ENCODE measurements at regions not wholly inside any gene's neighbourhood (a gene's known extent, or its start where the extent isn't known, plus 50 kb on each side); places are given as distances from the start of the nearest gene placed in this dataset.

- no peaks in the 10 kb centered on the region for H4K20me1 ChIP-seq (ENCODE audit: insufficient read depth, poor library complexity, severe bottlenecking)
- peaks cover 5% of the 10 kb centered on the region for H3K27me3 ChIP-seq
- H3K4me2 ChIP-seq, result no peak overlapping the region
- H3K4me3 ChIP-seq, result no peak overlapping the region
- no peak overlapping the region for H2AFZ ChIP-seq
- H3K27ac ChIP-seq, result no peak overlapping the region
- no peaks in the 10 kb centered on the region for H3K9me3 ChIP-seq (ENCODE audit: low read depth)
- no peaks in the 10 kb centered on the region for H3K4me1 ChIP-seq (ENCODE audit: insufficient read depth)
- H3K79me2 ChIP-seq, result no peaks in the 10 kb centered on the region
- DNase-seq (ENCODE audit: low spot score), result no peak
- no peak for TF ChIP-seq EZH2 (IDR thresholded peaks at IDR 0.05; ENCODE audit: borderline replicate concordance)
- TF ChIP-seq EZH2phosphoT487 (IDR thresholded peaks at IDR 0.05; ENCODE audit: low read depth, severe bottlenecking, unreplicated experiment), result no peak
- no peak for TF ChIP-seq CTCF (IDR thresholded peaks at IDR 0.05; ENCODE audit: poor library complexity)
- no peaks in the 10 kb centered on the region for H3K36me3 ChIP-seq (replicated peaks; ENCODE audit: insufficient read depth, low read depth)
- H3K9me2 ChIP-seq (replicated peaks; ENCODE audit: insufficient read depth), result no peaks in the 10 kb centered on the region
Observed at GRCh38 chr10:120112809-120113208, 220.3 kb downstream of the SEC23IP start.

- Histone ChIP-seq H4K20me1 (ENCODE audit: insufficient read depth, poor library complexity, severe bottlenecking) (no peaks in the 10 kb centered on the region), H3K36me3 (replicated peaks; ENCODE audit: insufficient read depth, low read depth) (no peaks in the 10 kb centered on the region), H3K27ac (no peak overlapping the region), H3K4me1 (ENCODE audit: insufficient read depth) (no peaks in the 10 kb centered on the region), H3K27me3 (peaks cover 5% of the 10 kb centered on the region), H3K4me3 (no peak overlapping the region), H3K9me3 (ENCODE audit: low read depth) (no peaks in the 10 kb centered on the region), H3K79me2 (no peaks in the 10 kb centered on the region), H3K4me2 (no peak overlapping the region), H3K9me2 (replicated peaks; ENCODE audit: insufficient read depth) (no peaks in the 10 kb centered on the region), H2AFZ (no peak overlapping the region)
- no peak for DNase-seq (ENCODE audit: low spot score)
- WGBS (ENCODE audit: low lambda C conversion rate, missing lambda C conversion rate), result 51% methylated on average over 6 of the region's 6 CpGs
- TF ChIP-seq EZH2 (IDR thresholded peaks at IDR 0.05; ENCODE audit: borderline replicate concordance) (no peak), CTCF (IDR thresholded peaks at IDR 0.05; ENCODE audit: poor library complexity) (no peak), EZH2phosphoT487 (IDR thresholded peaks at IDR 0.05; ENCODE audit: low read depth, severe bottlenecking, unreplicated experiment) (no peak)
Observed at GRCh38 chr10:120115959-120116358, 223.4 kb downstream of the SEC23IP start.

- TF ChIP-seq EZH2 (IDR thresholded peaks at IDR 0.05; ENCODE audit: borderline replicate concordance), result no peak
- TF ChIP-seq EZH2phosphoT487 (IDR thresholded peaks at IDR 0.05; ENCODE audit: low read depth, severe bottlenecking, unreplicated experiment), result no peak
- no peak for TF ChIP-seq CTCF (IDR thresholded peaks at IDR 0.05; ENCODE audit: poor library complexity)
- H4K20me1 ChIP-seq (ENCODE audit: insufficient read depth, poor library complexity, severe bottlenecking), result no peaks in the 10 kb centered on the region
- no peak overlapping the region for H3K4me2 ChIP-seq
- no peak for DNase-seq (ENCODE audit: low spot score)
- H3K27ac ChIP-seq, result no peak overlapping the region
- H3K9me3 ChIP-seq (ENCODE audit: low read depth), result no peaks in the 10 kb centered on the region
- H2AFZ ChIP-seq, result no peak overlapping the region
- no peaks in the 10 kb centered on the region for H3K9me2 ChIP-seq (replicated peaks; ENCODE audit: insufficient read depth)
- H3K4me1 ChIP-seq (ENCODE audit: insufficient read depth), result no peaks in the 10 kb centered on the region
- no peak overlapping the region for H3K4me3 ChIP-seq
- WGBS (ENCODE audit: low lambda C conversion rate, missing lambda C conversion rate), result 96% methylated on average over 1 of the region's 1 CpG
- H3K36me3 ChIP-seq (replicated peaks; ENCODE audit: insufficient read depth, low read depth), result no peaks in the 10 kb centered on the region
- H3K79me2 ChIP-seq, result no peaks in the 10 kb centered on the region
- H3K27me3 ChIP-seq, result peaks cover 5% of the 10 kb centered on the region
Observed at GRCh38 chr10:120121768-120122167, 229.2 kb downstream of the SEC23IP start.

DNA sequence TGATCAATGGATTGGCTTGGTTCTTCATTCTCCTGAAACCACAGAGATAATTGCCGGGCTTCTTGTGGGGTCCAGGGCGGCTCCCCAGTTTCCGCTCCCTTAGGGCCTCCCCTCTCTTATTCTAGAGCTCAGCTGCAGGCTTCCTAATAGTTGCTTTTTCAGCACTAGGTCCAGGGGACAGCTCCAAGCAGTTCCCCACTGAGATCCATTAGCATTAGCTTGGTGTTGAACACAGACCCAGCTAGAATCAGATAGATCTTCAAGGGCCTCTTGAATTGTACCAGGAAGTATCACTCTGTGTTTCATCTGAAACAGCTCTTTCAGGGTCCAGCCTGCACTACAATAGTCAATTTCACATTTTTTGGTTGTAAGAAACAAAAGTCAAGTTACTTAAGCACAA, 238.7 kb downstream of the SEC23IP start:
- DNase-seq (ENCODE audit: low spot score), result peak; percentile 62
- Histone ChIP-seq H3K9me2 (replicated peaks; ENCODE audit: insufficient read depth) (no peaks in the 10 kb centered on the region), H3K27ac (no peak overlapping the region), H2AFZ (no peak overlapping the region), H3K36me3 (replicated peaks; ENCODE audit: insufficient read depth, low read depth) (no peaks in the 10 kb centered on the region), H3K79me2 (no peaks in the 10 kb centered on the region), H3K27me3 (peaks cover 4% of the 10 kb centered on the region), H3K4me2 (no peak overlapping the region), H3K9me3 (ENCODE audit: low read depth) (no peaks in the 10 kb centered on the region), H4K20me1 (ENCODE audit: insufficient read depth, poor library complexity, severe bottlenecking) (no peaks in the 10 kb centered on the region), H3K4me3 (no peak overlapping the region), H3K4me1 (ENCODE audit: insufficient read depth) (no peaks in the 10 kb centered on the region)
- WGBS (ENCODE audit: low lambda C conversion rate, missing lambda C conversion rate), result 41% methylated on average over 3 of the region's 3 CpGs
- TF ChIP-seq CTCF (IDR thresholded peaks at IDR 0.05; ENCODE audit: poor library complexity) (no peak), EZH2 (IDR thresholded peaks at IDR 0.05; ENCODE audit: borderline replicate concordance) (no peak), EZH2phosphoT487 (IDR thresholded peaks at IDR 0.05; ENCODE audit: low read depth, severe bottlenecking, unreplicated experiment) (no peak)
